NCI-H748 (cell line): ENCODE measurements at regions not wholly inside any gene's neighbourhood (a gene's known extent, or its start where the extent isn't known, plus 50 kb on each side); places are given as distances from the start of the nearest gene placed in this dataset.
"Not testable (repeated sequence)": the region's sequence is repeated elsewhere in the genome, so short reads cannot be mapped to it uniquely, and the experiment has no call there.

ENCODE experiments used
- DNase-seq: peaks from one replicate; lab custom pipeline; 2025; ENCODE audit not compliant: unreplicated experiment; lab: John Stamatoyannopoulos, UW

GRCh38 chr7:118777308-118777707 lies 552.8 kb downstream of the ANKRD7 start:
- DNase-seq: no peak

- no peak for DNase-seq
Measured at GRCh38 chr7:118792682-118793081, 568.2 kb downstream of the ANKRD7 start.

GRCh38 chr7:118793582-118793981 lies 569.1 kb downstream of the ANKRD7 start:
- DNase-seq: no peak

GRCh38 chr7:118794419-118794818 lies 569.9 kb downstream of the ANKRD7 start:
- DNase-seq: no peak

GRCh38 chr7:118801366-118801765 lies 576.9 kb downstream of the ANKRD7 start:
- no peak for DNase-seq

- DNase-seq: no peak
Measured at GRCh38 chr7:118802726-118803125, 578.2 kb downstream of the ANKRD7 start.

- DNase-seq: no peak
Measured at GRCh38 chr7:118826246-118826645, 601.7 kb downstream of the ANKRD7 start.

- no peak for DNase-seq
Measured at GRCh38 chr7:118836933-118837332, 612.4 kb downstream of the ANKRD7 start.

GRCh38 chr7:118839515-118839914 lies 615.0 kb downstream of the ANKRD7 start:
- peak; percentile 13 for DNase-seq

GRCh38 chr7:118843456-118843855 lies 619.0 kb downstream of the ANKRD7 start:
- no peak for DNase-seq

- no peak for DNase-seq
Measured at GRCh38 chr7:118844748-118845147, 620.2 kb downstream of the ANKRD7 start.

- no peak for DNase-seq
Measured at GRCh38 chr7:118845791-118846190, 621.3 kb downstream of the ANKRD7 start.

GRCh38 chr7:118846977-118847376 lies 622.5 kb downstream of the ANKRD7 start:
- no peak for DNase-seq

GRCh38 chr7:118855290-118855689 lies 630.8 kb downstream of the ANKRD7 start:
- DNase-seq: peak; percentile 89

- DNase-seq: peak; percentile 81
Measured at GRCh38 chr7:118858651-118859149, 634.2 kb downstream of the ANKRD7 start.

GRCh38 chr7:118861581-118861980 lies 637.1 kb downstream of the ANKRD7 start:
- DNase-seq: no peak

GRCh38 chr7:118862740-118863139 lies 638.2 kb downstream of the ANKRD7 start:
- no peak for DNase-seq

GRCh38 chr7:118863966-118864365 lies 639.5 kb downstream of the ANKRD7 start:
- DNase-seq: no peak

- no peak for DNase-seq
Measured at GRCh38 chr7:118867860-118868259, 643.4 kb downstream of the ANKRD7 start.

GRCh38 chr7:118869141-118869540 lies 644.6 kb downstream of the ANKRD7 start:
- DNase-seq: not testable (repeated sequence)

- DNase-seq: peak; percentile 34
Measured at GRCh38 chr7:118870187-118870586, 645.7 kb downstream of the ANKRD7 start.

- peak; percentile 85 for DNase-seq
Measured at GRCh38 chr7:118872568-118872967, 648.1 kb downstream of the ANKRD7 start.

- no peak for DNase-seq
Measured at GRCh38 chr7:118877187-118877586, 652.7 kb downstream of the ANKRD7 start.

GRCh38 chr7:118878336-118878735 lies 653.8 kb downstream of the ANKRD7 start:
- no peak for DNase-seq
